Caco-2 (cell line): ENCODE measurements at regions not wholly inside any gene's neighbourhood (a gene's known extent, or its start where the extent isn't known, plus 50 kb on each side); places are given as distances from the start of the nearest gene placed in this dataset.
A peak's percentile ranks its signal among the peaks of the same experiment; 100 is the strongest.

Source experiments
- BruUV-seq: library from RNA; stranded (reverse); fragments of 400-500 nt; replicated peaks from 2 replicates; lab custom pipeline; 2021; lab: Mats Ljungman, UMichigan
- CTCF ChIA-PET: fragments of 300-600 bp; sonication (Branson Sonifier 250); formaldehyde crosslinking; loops from one replicate; lab custom pipeline; 2022; ENCODE audit warnings: antibody characterized with exemption; lab: Charles Lee
- POLR2A ChIA-PET: fragments of 300-600 bp; sonication (Branson Sonifier 250); formaldehyde crosslinking; loops from one replicate; lab custom pipeline; 2022; ENCODE audit warnings: antibody characterized with exemption; lab: Charles Lee
- DNase-seq, 2 experiments: peaks; one replicate each; pipeline versions ENCODE4 v3.0.0 to v3.0.0-alpha.2; 2020 to 2022
- H3K27me3 ChIP-seq: replicated peaks from 2 replicates; pipeline ENCODE4 v1.6.0; 2011; ENCODE audit warnings: low read length; ENCODE audit not compliant: control insufficient read depth, insufficient read depth
- H3K36me3 ChIP-seq: 2 replicates; pipeline ENCODE4 v1.5.1; 2011; ENCODE audit warnings: low read length; ENCODE audit not compliant: control insufficient read depth, insufficient read depth
- H3K4me1 ChIP-seq: fragments of 250-450 bp; sonication (Bioruptor Pico); 2 replicates; pipeline ENCODE4 v1.5.1; 2020; ENCODE audit warnings: mild to moderate bottlenecking
- H3K4me3 ChIP-seq: 2 replicates; pipeline ENCODE4 v1.5.1; 2011; ENCODE audit warnings: low read depth, mild to moderate bottlenecking, control low read depth, low read length
- H3K9me3 ChIP-seq: fragments of 250-450 bp; sonication (Bioruptor Pico); 2 replicates; pipeline ENCODE4 v1.5.1; 2020; ENCODE audit warnings: mild to moderate bottlenecking, moderate library complexity
- H3K27ac Mint-ChIP-seq: one replicate; pipeline ENCODE4 v1.8.0; 2022; ENCODE audit warnings: mixed read lengths; ENCODE audit not compliant: unreplicated experiment
- H3K27me3 Mint-ChIP-seq: one replicate; pipeline ENCODE4 v1.8.0; 2022; ENCODE audit warnings: mixed read lengths; ENCODE audit not compliant: insufficient read depth, unreplicated experiment
- H3K36me3 Mint-ChIP-seq: one replicate; pipeline ENCODE4 v1.8.0; 2022; ENCODE audit warnings: mild to moderate bottlenecking, mixed read lengths; ENCODE audit not compliant: insufficient read depth, unreplicated experiment
- H3K4me1 Mint-ChIP-seq: one replicate; pipeline ENCODE4 v1.8.0; 2022; ENCODE audit warnings: low read depth, mixed read lengths; ENCODE audit not compliant: unreplicated experiment
- H3K4me3 Mint-ChIP-seq: one replicate; pipeline ENCODE4 v1.8.0; 2022; ENCODE audit warnings: mild to moderate bottlenecking, moderate library complexity, mixed read lengths; ENCODE audit not compliant: unreplicated experiment
- H3K9me3 Mint-ChIP-seq: one replicate; pipeline ENCODE4 v1.8.0; 2022; ENCODE audit warnings: mixed read lengths; ENCODE audit not compliant: unreplicated experiment
- CTCF ChIP-seq, 2 experiments: fragments of 200-600 bp in 1 of 2; IDR thresholded peaks; 1 replicate in 1 of 2; 2 replicates in 1 of 2; pipeline versions ENCODE4 v1.5.1 to v1.8.0; 2011 to 2022; ENCODE audit warnings: antibody characterized with exemption in 1 of 2, control low read depth in 1 of 2, inconsistent platforms in 1 of 2, low read depth in 1 of 2, low read length in 1 of 2, mild to moderate bottlenecking in 1 of 2, moderate library complexity in 1 of 2; ENCODE audit not compliant: insufficient read depth in 1 of 2, severe bottlenecking in 1 of 2, unreplicated experiment in 1 of 2
- intact Hi-C: fragments of 100-400 bp; cut with micrococcal nuclease; formaldehyde crosslinking; loops from one replicate; pipeline ENCODE4 v1.10.0; 2022; ENCODE audit not compliant: unreplicated experiment

- no TSS peak for BruUV-seq
- H3K36me3 ChIP-seq, result no peaks in the 10 kb centered on the region
- no peak overlapping the region for H3K4me3 ChIP-seq
- Mint-ChIP-seq H3K27me3 (peaks cover 3% of the 10 kb centered on the region), H3K4me1 (no peaks in the 10 kb centered on the region), H3K4me3 (no peak overlapping the region), H3K36me3 (no peaks in the 10 kb centered on the region), H3K27ac (no peak overlapping the region), H3K9me3 (no peaks in the 10 kb centered on the region)
- intact Hi-C loops, result loop anchor here (1.0 kb wide), 1 partner anchor 116 kb away; no protein-coding TSS in a partner anchor
- no peaks in the 10 kb centered on the region for H3K4me1 ChIP-seq
- ChIA-PET CTCF (interaction anchor here (0.6 to 1.0 kb wide), 5 partner anchors 20 to 127 kb away, joined by 3 to 7 read pairs (median 3); no protein-coding TSS in a partner anchor), POLR2A (no interaction called here)
- peak; percentile 38 to 45 for DNase-seq
- no peaks in the 10 kb centered on the region for H3K9me3 ChIP-seq
- TF ChIP-seq CTCF (IDR thresholded peaks at IDR 0.05; ENCODE audit: insufficient read depth in 1 of 2, low read depth in 1 of 2, low read length in 1 of 2, severe bottlenecking in 1 of 2, unreplicated experiment in 1 of 2), result peak; percentile 38 to 51
- H3K27me3 ChIP-seq, result no peaks in the 10 kb centered on the region
Observed at GRCh38 chr15:37764733-37765191, 169.7 kb upstream of the TMCO5A start.

GRCh38 chr15:37765786-37766185 lies 168.7 kb upstream of the TMCO5A start:
- no TSS peak for BruUV-seq
- no peaks in the 10 kb centered on the region for H3K4me1 ChIP-seq
- intact Hi-C loops, result no loop called here
- no peaks in the 10 kb centered on the region for H3K9me3 ChIP-seq
- no peaks in the 10 kb centered on the region for H3K4me1 Mint-ChIP-seq
- no peak overlapping the region for H3K27ac Mint-ChIP-seq
- H3K4me3 Mint-ChIP-seq, result no peak overlapping the region
- POLR2A ChIA-PET, result no interaction called here
- no peak for DNase-seq
- no peaks in the 10 kb centered on the region for H3K27me3 ChIP-seq
- no peak overlapping the region for H3K4me3 ChIP-seq
- no peaks in the 10 kb centered on the region for H3K36me3 Mint-ChIP-seq
- no peak for TF ChIP-seq CTCF (IDR thresholded peaks at IDR 0.05; ENCODE audit: insufficient read depth in 1 of 2, low read depth in 1 of 2, low read length in 1 of 2, severe bottlenecking in 1 of 2, unreplicated experiment in 1 of 2)
- no peaks in the 10 kb centered on the region for H3K36me3 ChIP-seq
- CTCF ChIA-PET, result no interaction called here
- H3K9me3 Mint-ChIP-seq, result no peaks in the 10 kb centered on the region
- peaks cover 6% of the 10 kb centered on the region for H3K27me3 Mint-ChIP-seq

- H3K4me1 Mint-ChIP-seq, result no peaks in the 10 kb centered on the region
- no TSS peak for BruUV-seq
- peaks cover 6% of the 10 kb centered on the region for H3K27me3 Mint-ChIP-seq
- H3K4me3 Mint-ChIP-seq, result no peak overlapping the region
- CTCF ChIA-PET, result no interaction called here
- intact Hi-C loops, result no loop called here
- no peaks in the 10 kb centered on the region for H3K36me3 Mint-ChIP-seq
- POLR2A ChIA-PET, result no interaction called here
- TF ChIP-seq CTCF (IDR thresholded peaks at IDR 0.05; ENCODE audit: insufficient read depth in 1 of 2, low read depth in 1 of 2, low read length in 1 of 2, severe bottlenecking in 1 of 2, unreplicated experiment in 1 of 2), result no peak
- no peaks in the 10 kb centered on the region for H3K36me3 ChIP-seq
- no peak overlapping the region for H3K27ac Mint-ChIP-seq
- no peak overlapping the region for H3K4me3 ChIP-seq
- H3K4me1 ChIP-seq, result no peaks in the 10 kb centered on the region
- H3K9me3 Mint-ChIP-seq, result no peaks in the 10 kb centered on the region
- DNase-seq, result no peak
- no peaks in the 10 kb centered on the region for H3K9me3 ChIP-seq
- no peaks in the 10 kb centered on the region for H3K27me3 ChIP-seq
Observed at GRCh38 chr15:37767841-37768455, 166.5 kb upstream of the TMCO5A start.
